ENCODE measurements at regions not wholly inside any gene's neighbourhood (a gene's known extent, or its start where the extent isn't known, plus 50 kb on each side); places are given as distances from the start of the nearest gene placed in this dataset.
"Not testable (repeated sequence)": the region's sequence is repeated elsewhere in the genome, so short reads cannot be mapped to it uniquely, and the experiment has no call there.

DNA sequence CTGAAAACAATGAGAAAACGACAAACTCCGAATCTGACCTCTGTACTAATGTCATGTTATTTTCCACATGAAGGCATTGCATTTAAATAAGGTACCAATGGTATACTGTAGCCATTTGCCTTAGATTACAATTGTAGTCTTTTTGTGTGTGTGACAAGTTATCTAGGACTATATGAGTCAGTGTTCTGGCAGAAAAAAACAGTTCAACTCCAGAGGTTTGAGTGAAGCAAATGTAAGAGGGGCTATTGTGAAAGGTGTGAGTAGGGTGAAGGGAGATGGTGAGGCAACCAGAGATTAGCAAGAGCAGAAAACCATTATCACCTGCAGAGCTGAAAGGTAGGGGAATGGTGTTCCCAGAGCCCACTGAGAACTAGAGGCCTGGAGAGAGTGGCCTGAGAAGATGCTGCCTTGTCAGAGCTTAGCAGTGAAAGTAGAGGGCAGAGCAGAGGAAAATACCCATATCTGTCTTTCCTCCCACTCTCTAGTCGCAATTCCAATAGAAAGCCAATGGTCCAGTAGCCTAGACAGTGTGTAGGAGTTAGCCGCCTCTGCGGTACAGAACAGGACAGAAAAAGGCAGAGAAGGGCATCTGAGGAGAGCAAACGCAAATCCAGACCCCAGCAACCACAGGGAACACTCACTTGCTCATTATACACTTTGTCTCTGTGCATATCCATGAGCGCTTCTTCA is 112.2 kb downstream of the DYRK2 start:
- DNase-seq: no peak

DNA sequence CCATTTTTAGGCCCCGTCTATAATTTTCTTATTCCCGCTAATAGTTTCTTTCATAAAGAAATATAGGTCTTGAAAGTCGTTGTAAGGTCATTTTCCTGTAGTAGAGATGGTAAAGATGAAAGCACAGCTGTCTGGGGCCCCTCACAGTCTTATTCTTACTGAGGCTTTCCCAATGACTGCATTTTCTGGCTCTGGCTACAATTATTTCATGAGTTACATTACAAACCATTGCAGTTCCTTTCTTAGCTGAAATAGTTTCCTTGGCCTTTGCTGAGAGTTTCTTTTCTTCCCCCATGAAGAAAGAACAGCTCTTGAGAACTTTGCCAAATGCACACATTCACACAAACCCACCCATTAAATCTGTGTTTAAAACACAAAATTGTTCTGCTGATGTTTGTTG is 113.0 kb downstream of the DYRK2 start:
- no peak for DNase-seq

DNA sequence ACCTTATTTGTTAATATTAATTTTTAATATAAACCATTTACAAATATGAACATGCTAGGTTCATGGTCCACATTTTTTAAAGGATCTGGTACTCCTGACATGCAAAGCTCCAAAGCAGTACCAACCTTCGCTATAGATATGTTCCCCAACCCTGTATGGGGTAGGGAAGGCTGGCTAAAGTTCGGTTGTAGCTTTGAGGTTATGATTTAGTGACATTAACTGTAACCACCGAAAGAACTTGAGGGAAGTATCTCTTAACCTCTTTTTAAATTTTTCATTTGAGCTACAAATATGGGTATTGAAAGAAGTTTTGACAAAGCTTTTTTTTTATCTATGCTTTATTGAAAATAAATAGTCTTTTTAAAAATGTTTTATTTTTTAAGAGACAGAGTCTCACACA is 115.5 kb downstream of the DYRK2 start:
- DNase-seq: no peak

DNA sequence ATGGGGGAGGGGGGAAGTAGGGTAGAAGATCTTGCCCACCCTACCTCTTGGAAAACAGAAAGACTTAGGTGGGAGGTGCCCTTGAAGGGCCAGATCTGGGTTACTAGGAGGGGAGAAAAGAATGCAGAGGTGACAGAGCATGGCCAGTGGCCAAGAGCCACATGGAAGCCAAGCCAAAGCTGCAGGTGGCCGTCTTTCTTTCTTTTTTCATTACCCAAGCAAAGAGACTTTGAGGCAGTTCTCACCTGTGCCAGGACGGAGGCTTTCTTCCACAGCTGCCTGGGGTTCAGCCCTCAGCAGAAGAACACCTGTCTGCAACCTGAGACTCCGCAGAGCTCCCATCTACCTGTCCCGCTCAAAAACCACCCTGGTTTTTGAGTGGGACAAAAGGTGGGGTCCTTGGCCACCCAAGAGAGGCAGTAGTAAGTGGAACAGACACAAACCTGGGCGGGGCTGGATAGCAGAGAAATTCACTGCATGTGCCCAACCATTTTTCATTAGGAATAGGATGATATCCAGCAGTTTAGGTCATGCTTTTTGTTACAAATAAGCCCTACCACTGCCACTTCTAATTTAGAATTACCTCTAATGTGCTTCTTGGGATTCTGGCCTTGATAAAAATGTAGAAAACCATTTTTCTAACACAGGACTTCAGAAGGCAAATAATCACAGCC is 116.5 kb downstream of the DYRK2 start:
- DNase-seq: no peak

DNA sequence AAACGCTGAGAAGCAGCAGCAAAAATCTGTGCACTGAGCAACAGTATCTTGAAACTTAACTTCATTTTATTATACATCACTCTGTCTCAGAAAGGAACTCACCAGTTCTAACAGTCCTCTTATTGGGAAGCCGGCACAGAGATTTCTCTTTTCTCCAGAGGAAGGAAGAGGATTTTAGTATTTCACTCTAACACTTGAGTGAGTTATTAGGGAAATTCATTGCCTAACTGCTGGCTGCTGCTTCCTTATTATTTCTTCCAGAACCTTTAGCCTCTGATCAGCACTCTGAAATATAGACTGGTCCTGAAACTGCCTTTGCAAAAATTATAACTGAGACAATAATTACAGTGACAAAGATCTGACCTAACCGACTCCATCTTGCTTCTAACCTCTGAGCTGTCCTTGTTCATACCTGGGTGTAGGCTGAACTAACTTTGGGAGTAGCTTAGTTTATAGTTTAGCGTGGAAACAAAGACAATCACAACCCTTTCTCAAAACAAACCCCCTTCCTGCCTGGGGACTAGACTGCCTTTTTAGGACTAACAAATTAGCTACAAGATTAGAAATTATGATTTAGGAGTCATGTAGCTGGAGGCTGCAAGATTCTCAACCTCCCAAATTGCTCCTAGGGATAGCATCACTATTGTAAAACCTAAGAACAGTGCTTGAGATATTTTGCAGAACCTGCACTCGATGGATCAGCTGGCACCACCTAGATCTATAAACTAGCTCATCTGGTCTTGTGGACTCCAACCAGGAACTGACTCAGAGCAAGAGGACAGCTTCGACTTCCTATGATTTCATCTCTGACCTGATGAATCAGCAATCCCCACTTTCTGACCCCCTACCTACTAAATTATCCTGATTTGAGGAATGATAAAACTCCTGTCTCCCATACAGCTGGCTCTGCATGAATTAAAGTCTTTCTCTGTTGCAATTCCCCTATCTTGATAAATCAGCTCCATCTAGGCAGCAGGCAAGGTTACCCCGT is 117.5 kb downstream of the DYRK2 start:
- DNase-seq: no peak

DNA sequence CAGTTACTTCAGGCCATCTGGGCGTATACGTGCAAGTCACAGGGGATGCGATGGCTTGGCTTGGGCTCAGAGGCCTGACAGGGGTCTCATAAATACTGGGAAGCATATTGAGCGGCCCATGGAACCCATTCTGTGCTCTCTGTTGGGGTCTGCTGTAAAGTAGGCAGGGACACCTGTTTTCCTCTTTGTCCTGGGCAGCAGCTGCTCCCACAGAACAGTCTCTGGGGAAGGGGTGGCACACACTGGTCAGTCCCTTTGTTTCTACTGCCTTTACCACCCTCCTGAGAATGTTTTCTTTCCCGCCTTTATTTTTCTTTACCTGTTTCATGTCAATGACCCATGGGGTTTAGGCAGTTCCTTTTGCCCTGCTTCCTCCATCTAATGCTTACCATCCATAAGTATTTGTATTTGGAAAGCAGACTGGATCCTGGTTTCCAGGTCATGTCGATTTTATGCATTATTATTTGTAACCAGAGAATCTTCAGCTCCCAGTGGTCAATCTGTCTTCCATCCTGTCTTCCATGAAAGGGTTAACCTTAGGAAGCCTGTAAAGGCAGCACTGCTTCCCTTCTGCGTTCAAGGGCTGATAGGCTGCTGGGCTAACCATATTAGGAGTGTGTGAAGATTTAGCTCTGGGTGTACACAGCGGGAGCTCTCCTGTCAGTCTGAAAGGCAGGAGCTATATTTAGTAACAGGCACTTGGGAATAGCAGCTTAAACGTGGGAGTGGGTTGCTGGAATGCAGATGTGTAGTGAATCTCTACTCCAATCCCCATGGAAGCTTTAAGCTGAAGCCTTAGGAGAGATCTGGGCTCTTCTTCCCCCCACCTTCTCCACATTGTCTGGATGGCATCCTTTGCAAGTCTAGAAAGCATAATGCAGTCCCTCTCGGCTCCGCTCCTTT is 124.0 kb downstream of the DYRK2 start:
- no peak for DNase-seq

DNA sequence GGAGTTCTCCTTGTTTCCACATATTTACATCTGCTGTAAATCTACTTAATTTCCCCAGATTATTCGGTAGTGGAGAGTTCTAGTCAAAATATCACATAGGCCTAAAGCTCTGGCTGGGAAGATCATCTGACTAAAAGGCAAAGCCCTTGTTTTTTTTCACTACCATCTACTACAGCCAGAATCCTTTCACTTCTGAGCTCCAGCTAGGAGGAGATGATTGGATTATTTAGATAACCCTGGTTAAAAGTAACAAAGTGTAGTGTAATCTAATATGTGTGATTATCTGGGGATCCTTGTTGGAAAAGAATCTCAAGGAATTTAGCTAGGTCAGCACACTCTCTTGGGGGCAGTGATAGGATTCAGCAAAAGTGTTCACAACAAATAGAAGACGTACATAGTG is 125.4 kb downstream of the DYRK2 start:
- no peak for DNase-seq

DNA sequence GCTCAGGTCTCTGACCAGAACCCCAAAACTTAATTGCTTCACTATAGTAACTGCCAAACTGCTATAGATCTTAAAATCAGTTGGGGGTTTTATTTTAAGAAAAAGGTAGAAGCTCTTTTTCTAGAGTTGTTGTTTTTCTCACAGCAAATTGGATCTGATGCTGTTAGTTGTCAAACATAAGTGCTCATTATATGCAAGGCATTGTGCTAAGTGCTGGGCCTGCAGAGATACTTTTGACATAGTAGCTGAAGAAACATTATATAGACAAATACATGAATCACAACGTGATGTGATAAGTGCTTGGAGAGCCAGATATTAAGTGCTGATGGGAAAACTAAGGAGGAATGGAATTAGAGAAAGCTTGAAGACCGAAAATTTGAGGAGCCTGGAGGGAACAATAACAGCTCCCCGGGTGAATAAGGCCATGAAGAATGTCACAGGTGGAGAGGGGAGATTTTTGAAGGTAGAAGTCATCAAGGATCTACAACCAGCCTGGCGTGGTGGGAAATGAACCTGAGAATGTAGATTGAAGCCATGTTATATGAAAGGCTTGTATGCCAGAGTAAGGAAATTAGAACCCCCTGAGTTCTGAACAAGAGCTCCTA is 126.5 kb downstream of the DYRK2 start:
- no peak for DNase-seq

DNA sequence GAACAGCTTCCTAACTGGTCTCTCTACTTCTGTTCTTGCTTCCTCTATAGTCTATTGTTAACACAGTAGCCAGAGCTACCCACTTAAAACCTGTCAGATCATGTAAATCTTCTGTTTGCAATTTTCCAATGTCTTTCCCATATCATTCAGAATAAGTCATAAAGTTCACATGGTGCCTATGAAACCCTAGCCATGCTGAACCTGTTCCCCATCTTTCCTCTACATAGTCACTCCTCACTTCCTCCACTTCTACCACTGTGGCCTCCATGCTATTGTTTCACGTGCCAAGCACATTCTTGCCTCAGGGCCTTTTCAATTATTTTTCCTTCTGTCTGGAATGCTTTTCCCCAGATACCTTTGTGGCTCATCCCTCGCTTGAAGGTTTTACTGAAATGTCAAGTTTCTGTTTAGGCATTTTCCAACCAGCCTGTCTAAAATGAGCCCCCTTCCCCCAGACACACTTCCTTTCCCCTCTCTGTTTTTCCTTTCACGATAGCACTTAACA is 132.1 kb downstream of the DYRK2 start:
- DNase-seq: no peak

DNA sequence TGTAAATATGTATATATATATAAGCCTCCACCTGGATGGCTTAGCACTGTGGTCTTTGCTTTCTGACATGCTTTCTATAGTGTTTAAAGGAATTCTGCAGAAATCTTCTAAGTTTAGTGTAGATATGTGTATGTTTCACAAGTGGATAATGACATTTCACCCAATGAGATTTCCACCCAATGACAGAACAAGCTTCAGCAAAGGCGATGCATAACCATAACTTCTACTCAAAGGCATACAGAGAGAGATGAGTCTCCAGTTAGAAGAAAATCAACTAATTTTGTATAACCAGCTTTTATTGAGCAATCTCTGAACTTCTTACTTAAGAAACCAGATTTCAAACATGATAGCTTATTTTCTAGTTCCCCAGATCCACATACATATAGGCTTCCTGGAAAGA is 134.0 kb downstream of the DYRK2 start:
- no peak for DNase-seq

DNA sequence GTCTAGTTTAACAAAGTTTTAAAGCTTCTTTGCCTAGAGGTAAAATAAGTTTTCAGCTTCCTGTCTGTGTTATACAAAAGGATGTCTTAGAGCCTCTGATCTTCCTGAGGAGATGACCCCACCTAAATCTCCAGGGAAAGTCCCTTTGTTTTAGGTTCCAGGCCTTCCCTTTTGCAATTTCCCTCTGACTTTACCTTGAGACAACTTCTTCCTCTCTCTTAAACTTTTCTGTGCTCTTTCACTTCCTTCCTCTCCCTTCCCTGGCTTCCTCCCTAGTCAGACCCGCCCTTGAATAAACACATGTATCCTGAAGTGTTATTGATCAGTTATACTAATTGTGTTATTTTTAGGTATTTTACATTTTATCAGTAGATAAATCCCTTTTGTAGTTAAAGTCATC is 134.8 kb downstream of the DYRK2 start:
- no peak for DNase-seq

DNA sequence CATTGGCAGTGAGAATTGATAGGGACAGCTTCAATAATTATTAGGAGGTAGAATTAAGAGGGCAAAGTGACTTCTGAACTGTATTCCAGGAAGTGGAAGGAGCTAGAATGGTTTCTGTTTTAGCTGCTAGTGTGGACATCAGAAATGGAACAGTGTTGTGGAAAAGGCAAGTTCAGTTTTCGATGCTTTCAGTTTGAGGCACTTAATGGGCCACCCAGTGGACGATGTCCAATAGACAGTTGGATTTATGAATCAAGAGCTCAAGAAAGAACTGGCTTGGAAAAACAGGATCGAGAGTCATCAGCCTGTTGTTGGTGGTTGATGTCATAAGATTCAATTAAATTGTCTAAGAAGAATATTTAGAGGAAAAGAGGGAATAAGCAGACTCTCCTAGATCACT is 136.3 kb downstream of the DYRK2 start:
- no peak for DNase-seq

DNA sequence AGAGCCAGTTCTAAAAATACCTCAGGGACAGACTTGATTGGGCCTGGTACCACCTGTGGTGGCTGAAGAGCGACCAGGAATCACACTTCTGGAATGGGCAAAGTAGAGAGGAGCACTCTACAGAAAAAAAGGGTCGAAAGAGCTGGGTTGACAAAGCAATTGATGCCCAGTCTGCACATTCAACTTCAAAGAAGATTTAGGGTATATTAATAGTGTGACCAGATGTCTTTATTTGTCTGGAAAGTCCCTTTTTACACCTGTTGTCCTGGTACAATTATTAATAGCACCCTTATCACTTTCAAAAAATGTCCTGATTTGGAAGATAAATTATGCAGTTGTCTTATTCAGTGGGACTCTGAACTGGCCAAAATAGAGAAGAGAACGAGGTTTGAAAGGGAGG is 137.5 kb downstream of the DYRK2 start:
- no peak for DNase-seq

DNA sequence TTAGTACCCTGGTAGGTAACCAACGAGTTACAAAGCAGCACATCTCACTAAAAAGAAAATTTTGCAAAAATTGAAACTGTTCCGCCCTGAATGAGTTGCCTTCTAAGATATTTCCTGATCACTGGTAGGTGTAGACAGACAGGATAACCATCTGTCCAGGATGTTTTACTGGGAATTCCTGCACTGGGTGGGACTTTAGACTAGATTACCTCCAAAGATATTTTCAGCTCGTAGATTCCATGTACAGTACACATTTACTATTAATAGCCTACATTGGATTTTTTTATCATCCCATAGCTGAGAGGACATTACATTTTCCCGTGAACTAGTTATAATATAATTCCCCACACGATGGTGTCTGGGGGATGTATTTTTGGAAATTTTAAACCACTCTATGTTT is 139.6 kb downstream of the DYRK2 start:
- no peak for DNase-seq

DNA sequence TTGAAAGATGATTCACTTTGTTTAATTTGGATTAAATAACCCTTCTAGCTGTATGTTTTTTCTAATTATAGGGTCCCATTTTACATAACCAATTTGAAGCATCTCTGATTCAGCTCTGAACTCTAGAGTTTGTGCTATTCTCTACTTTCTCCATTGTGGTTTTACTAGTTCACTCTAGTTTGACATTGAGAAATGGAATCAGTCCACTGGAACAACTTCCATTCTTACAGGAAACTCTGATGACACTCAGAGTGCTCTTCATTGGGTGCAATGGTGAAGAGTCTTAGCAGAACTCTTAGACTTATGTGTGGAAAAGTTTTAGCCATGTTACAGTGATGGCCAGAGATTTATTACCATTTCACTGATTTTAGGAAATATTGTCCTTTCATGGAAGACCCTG is 140.7 kb downstream of the DYRK2 start:
- no peak for DNase-seq

DNA sequence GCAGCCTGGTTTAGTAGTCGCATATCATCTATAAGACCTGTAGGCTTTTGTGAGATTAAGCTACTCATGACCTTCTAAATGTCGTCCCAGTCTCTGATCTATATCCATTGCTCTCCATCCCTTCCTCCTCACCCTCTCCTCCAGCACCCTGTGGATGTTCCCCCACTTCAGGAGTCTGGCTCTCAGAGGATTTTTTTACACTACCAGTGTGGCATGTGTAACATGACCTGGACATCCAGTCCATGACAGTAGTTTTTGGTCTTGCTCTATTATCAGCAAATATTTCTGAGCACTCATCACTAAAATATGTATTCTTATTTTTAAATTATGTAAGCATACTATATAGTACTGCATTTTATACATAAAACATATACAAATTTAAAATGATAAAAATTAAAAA is 142.1 kb downstream of the DYRK2 start:
- no peak for DNase-seq

DNA sequence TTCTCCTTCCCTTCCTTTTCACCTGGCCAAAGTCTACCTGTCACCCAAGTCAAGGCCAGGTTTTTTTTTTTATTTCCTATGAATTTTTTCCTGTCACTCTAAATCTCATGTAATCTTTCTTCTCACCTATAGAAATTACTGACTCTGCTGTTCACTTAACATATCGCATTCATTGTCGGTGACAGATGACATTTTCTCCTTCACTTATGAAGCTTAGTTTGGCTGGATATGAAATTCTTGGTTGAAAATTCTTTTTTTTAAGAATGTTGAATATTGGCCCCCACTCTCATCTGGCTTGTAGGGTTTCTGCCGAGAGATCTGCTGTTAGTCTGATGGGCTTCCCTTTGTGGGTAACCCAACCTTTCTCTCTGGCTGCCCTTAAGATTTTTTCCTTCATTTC is 142.8 kb downstream of the DYRK2 start:
- DNase-seq: not testable (repeated sequence)

DNA sequence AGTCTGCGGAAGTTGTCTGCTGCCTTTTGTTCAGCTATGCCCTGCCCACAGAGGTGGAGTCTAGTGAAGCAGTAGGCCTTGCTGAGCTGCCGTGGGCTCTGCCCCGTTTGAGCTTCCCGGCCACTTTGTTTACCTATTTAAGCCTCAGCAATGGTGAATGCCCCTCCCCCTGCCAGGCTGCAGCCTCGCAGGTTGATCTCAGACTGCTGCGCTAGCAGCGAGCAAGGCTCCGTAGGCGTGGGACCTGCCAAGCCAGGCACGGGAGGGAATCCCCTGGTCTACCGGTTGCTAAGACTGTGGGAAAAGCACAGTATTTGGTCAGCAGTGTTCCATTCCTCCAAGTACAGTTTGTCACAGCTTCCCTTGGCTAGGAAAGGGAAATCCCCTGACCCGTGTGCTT is 143.6 kb downstream of the DYRK2 start:
- no peak for DNase-seq

DNA sequence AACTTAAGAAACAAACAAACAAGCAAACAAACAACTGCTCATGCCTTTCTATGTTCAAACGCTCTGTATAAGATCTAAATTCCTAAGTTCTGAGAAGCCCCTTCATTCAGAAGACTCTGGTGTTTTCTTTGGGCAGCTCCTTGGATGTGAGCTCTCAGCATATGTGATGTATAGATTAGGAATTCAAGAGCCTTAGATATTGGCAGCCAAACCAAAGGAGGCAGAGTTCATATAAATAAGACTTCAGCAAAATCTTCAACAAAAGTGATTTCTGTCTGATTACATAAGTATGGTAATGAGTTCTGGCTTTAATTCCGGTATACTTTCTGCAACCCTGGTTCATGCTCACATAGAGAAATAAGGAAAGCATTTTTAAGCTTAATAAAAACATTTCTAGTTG is 145.6 kb downstream of the DYRK2 start:
- no peak for DNase-seq

DNA sequence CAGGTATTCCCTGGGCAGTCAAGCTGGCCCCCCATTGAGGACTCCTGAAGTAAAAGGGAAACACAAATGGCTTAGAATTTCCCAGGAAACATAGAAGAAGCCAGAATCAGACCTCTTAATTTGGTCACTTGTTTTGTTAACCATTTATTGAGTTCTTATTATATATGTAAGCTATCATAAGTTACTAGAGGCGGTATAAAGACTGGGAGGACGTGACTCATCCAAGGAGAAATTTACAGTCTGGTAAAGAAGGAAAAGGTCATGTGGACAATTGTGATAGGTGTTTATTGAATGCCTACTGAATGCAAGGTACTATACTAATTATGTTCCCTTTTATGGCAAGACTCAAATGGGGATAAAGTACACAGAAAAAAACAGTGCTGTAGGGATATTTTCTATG is 146.7 kb downstream of the DYRK2 start:
- no peak for DNase-seq

DNA sequence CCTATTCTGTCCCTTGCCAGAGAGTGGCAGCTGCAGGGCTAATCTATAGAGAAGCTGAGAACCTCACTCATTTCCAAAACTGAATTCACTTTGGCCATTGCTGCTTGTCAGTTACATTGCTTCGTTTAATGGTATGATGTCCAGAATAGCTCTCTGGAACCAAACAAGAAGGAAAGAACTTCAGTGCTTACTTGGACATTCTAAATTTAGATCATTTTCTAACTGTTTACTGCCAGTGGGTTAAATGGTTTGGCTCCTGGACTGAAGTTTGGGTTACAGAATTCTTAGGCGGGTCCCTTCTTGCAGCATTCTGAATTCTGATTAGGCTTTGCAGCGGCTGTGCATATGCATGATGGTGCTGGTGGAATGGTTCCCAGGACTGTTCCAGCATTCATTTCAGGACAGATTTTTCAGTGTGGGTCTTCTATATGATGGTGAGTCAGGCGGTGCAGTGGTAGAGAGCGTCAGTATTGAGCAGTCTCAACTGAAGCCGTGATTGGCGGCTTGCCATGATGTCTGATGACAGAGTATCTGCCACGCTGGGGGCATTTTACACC is 148.7 kb downstream of the DYRK2 start:
- no peak for DNase-seq

Measured in C1 segment of cervical spinal cord (tissue), 14 donors.